ENCODE measurements at regions not wholly inside any gene's neighbourhood (a gene's known extent, or its start where the extent isn't known, plus 50 kb on each side); places are given as distances from the start of the nearest gene placed in this dataset.
"Not testable (repeated sequence)": the region's sequence is repeated elsewhere in the genome, so short reads cannot be mapped to it uniquely, and the experiment has no call there.

DNA sequence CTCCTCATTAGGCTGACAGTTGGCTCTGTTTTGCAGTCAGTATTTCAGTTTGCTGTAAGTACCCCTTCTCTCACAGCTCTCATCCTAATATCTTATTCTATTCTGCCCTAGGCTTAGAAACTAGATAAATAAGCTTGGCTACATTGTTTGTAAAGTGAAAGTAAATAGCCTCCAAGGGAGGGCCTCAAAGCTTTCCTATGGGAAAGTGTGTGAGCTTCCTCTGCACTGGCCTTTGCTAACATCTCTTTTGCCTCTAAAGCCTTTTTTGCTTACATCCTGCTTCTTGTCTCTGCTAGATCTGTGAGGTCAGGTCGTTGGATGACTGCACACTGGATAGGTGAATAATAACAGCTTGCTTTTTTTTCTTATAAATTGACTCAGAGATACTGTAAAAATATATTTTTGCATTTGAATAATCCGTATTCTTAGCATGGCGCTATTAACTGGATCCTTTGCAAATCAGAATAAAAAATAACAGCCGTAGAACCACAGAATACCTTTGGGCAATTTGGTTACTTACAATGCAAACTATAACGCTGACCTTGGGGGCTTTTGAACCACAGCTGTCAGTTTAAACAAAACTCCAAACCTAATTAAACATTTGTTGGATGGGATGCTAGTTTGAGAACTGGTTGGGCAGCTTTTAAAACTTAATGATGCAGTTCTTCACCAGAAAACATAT is 55.1 kb downstream of the TTC6 start:
- DNase-seq: no peak

DNA sequence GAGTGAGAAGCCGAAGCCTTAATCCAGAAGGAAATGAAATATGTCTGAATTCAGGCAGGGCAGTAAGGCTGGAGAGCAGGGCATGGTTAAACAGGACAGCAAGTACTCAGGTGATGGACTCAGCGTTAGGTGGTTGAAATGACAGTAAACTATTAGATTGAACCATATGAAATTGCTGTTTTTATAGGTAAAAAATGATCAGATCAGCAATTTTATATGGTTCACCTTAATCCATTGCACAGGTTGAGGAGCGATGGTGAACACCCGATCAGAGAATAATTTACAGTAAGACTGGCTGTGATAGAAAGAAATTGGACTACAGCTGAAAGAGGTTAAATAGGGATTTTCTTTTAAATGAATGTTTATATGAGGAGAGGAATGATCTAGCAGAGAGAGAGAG is 56.6 kb downstream of the TTC6 start:
- DNase-seq: no peak

DNA sequence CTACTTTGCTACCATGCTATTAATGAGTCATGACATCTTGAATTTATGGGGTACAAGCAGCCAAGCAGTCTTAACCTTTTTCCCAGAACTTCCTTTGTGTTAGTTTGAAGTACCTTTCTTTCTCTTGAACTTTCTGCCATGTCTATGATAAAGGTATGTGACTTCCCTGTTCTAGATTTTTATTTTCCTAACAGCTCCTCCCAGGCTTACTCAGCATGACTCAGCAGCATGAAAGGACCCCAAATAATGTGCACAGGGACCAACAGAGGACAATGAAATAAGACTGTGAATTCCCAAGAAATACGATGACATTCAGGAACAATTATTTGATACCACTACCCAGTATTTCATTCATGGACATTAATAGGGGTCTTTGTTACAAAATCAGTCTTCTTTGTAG is 60.0 kb downstream of the TTC6 start:
- no peak for DNase-seq

DNA sequence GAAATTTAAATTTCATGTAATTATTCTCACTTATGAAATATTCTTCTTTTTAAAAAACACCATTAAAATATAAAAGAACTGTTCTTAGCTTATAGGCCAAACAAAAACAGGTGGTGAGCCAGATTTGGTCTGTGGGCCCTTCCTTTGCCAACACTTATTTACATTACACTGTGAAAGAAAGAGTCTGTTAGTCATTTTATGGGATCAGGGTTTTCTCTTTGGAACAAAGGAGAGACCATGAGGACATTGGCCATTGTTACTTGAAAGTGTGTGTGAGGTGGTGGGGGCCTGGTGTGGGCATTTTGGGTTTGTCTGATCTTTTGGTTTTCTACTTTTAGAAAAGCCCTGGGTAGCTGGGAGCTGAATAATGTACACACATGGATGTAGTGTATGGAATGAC is 62.7 kb downstream of the TTC6 start:
- DNase-seq: no peak

DNA sequence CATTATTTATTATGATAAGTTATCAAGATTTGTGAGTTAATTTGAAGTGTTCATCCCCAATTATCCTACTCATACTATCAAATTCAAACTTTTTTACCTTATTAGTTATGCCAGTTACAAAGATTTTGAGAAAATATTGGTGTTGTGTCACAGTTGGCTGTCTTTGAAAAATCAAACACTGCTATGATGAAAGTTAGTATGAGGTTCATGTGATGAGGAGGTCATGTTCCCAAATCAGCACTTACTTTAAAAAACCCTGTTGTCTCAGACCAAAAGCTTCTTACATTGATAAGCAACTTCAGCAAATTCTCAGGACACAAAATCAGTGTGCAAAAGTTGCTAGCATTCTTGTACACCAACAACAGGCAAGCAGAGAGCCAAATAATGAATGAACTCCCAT is 68.1 kb downstream of the TTC6 start:
- DNase-seq: no peak

DNA sequence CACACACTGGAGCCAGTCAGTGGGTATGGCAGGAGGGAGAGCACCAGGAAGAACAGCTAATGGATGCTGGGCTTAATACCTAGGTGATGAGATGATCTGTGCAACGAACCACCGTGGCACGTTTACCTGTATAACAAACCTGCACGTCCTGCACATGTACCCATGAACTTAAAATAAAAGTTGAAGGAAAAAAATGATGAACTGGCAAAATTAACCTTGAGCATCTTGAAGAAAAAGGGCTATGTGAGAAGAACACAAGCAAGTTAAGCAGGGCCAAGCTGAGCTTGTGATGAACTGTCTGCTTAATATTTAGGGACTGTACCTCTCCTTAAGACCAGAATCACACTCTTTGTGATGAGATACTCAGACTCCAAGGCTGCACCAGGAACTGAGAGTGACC is 70.0 kb downstream of the TTC6 start:
- DNase-seq: no peak

DNA sequence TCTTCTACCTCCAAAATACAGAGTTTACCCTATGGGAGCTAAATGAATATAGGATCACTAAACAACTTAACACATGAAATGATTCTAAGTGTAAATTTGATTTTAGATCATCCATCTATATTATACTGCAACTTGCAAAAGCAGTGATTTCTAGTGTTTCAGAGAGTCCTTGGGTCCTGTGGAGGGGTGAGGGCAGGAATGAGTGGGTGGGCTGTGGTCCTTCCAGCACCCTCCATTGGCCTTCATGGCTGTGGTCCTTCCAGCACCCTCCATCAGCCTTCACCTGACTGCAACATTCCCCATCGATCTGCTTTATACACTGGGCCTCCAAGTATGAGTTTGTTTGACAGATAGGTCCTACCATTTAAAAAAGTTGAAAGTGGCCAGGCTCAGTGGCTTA is 70.5 kb downstream of the TTC6 start:
- no peak for DNase-seq

DNA sequence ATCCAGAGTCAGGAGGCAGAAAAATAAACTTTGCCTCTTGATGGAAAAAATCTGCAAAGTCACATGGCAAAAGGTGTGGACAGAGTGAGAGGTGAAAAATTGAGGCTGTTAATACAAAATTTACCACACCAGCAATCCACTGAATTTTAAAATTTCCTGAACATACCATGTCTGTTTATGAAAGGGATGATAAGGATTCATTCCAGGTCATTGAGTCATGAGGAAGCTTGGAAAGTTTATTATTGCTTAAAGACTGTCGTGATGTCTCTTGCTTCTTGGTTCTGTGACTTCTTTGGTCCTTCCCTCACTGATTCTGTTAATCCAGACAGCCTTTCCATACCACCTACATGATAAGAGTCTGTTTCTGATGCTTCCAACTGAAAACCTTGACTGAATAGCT is 73.2 kb downstream of the TTC6 start:
- no peak for DNase-seq

DNA sequence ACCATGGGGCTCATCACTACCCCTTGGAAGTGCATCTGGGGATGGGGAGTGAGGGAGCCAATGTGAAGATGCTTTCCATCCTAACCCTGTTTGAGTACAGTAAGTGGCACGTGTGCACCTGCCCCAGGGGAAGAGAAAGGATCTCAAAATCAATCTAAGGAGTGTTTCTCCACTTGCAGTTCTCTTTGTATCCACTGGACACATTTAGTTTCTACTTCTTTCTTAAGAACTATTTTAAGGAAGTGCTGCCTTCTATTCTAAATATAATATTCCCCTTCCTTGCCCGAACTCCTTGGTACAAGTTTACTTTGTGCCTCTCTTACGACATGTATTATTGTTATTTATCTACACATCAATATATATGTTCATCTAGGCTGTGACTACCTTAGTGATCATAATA is 73.8 kb downstream of the TTC6 start:
- DNase-seq: no peak

DNA sequence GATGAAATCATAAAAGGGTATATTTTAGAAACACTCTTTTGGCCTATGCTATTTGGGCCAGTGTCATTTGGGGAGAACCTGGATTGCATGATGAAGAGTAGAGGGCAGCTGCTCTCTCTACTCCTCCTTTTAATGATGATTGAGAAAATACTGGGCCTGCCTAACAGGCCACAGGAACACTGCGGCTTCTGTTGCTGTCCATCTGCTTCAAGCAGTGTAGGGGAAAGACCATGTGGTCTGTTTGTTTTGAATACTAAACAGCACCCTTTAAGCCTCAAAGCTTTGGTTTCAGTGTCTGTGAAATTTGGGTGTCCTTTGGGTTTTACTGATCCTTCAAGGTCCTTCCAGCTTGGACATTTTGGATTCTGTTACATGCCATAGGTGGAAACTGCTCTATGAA is 78.0 kb downstream of the TTC6 start:
- no peak for DNase-seq

DNA sequence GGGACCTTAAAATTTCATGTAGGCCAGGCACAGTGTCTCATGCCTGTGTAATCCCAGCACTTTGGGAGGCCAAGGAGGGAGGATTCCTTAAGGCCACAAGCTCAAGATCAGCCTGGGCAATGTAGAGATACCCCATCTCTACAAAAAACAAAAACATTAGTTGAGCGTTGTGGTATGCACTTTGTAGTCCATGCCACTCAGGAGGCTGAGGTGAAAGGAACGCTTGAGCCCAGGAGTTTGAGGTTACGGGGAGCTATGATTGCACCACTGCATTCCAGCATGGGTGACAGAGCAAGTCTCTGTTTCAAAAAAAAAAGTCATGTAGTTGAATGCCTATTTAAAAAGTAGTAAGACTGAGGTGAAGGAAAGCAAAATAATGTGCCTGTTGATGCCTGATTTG is 83.5 kb downstream of the TTC6 start:
- no peak for DNase-seq

DNA sequence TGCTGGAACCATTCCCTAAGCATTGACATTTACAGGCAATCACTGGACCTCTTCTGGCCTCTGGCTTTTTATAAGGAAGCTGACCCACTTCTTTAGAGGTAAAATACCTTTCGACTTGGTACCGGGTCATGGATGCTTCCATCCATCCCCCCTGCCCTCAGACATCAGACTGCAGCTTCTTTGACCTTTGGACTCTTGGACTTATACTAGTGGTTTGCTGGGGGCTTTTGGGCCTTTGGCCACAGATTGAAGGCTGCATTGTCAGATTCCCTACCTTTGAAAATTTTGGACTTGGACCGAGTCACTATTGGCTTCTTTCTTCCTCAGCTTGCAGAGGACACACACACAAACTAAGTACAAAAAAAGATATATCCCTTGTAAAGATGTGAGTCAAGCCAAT is 86.1 kb downstream of the TTC6 start:
- DNase-seq: no peak

DNA sequence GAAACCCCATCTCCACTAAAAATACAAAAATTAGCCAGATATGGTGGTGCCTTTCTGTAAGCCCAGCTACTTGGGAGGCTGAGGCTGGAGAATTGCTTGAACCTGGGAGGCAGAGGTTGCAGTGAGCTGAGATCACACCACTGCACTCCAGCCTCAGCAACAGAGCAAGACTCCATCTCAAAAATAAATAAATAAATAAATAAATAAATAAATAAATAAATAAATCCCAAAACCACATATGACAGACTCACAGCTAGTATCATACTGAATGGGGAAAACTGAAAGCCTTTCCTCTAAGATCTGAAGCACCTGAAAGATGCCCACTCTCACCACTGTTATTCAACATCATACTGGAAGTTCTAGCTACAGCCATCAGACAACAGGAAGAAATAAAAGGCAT is 97.3 kb downstream of the TTC6 start:
- DNase-seq: not testable (repeated sequence)

DNA sequence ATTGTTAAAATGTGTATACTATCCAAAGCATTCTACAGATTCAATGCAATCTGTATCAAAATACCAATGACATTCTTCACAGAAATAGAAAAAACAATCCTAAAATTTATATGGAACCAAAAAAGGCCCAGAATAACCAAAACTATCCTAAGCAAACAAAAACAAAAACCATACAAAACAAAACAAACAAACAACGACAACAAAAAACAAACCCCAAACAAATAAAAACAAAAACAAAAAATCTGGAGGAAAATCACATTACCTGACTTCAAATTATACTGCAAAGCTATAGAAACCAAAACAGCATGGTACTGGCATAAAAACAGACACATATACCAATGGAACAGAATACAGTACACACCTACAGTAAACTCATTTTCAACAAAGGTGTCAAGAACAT is 98.0 kb downstream of the TTC6 start:
- not testable (repeated sequence) for DNase-seq

DNA sequence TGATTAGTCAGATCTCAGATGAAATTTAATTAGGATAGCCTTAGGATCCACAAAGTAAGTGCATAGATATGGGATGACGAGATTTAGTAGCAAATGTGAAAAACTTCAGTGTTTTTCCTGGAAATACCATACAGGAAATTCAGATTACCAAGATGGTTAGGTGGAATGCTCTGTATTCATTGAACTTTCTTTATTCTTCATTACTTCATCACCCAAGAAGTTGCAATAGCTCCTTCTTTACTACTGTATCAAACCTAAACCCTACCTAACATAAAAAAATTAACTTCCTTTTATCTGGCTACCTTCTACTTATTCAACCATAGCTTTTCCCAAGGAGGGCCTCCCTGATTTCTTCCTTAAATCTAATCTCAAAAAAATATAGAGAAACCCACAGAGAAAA is 100.4 kb downstream of the TTC6 start:
- DNase-seq: no peak

DNA sequence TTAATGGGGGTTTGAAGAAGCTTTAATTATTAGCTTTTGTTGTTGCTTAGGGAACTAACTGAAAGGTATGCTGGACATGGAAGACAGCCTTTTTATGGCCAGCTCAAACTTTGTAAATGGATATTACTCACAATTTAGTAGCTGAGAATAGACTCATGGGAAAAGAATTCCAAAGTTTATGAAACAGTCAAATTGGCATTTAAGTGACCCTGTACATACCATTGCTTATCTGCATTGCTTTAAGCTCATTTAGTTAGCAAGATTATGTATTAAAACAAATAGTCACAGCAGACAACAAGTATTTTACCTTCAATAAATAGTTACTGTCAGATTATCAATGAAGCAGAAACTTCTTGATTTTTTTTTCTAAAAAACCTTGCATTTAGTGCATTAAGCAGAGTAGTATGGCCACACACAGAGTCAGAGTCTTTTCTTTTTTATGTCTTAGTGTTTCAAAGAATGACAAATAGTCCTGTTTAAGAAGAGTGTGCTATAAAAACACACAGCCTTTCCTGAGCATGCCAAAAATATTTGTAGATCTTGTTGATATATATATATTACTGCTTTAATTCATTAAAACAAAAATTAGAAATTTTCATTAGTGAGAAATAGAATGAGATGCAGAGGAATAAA is 102.2 kb downstream of the TTC6 start:
- DNase-seq: no peak

DNA sequence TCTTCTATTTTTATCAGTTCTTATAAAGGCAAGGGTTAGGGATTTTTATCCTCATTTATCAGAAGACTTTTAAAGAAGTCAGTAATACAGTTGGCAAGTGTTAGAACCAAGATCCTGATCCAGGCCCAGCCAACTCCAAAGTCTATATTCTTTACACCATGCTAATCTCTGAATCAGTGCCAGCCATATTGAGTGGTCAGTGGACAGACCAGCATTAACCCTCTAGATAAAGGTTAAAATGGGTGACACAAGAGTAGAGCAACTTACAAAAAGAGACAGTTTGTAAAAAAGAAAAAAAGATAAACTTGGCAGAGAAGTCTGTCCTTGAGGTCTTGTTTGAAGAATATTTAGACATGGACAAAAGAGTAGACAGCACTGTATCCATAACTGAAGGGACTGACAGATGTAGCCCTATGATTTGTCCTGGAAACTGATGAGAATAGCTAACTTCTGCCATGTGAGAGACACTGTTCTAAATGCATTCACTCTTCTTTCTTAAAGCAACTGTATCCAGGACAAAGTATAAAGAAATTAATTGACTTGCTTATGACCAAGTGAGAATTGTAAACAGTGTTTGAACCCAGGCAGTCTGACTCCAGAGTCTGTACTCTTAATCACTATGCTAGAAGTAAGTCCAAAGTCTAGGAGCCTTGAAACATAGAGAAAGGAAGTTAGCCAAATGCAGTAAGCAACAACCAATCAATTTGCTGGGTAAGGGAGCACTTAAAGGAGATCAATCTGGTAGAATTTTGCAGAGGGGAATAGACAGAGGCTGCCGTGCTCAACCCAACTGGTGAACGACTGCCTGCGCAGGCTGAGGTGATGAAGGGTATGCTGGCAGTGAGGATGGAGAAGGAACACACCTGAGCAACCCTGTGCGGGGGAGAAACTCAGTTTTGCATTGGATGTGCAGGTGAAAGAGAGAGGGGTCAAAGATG is 103.7 kb downstream of the TTC6 start:
- DNase-seq: no peak

DNA sequence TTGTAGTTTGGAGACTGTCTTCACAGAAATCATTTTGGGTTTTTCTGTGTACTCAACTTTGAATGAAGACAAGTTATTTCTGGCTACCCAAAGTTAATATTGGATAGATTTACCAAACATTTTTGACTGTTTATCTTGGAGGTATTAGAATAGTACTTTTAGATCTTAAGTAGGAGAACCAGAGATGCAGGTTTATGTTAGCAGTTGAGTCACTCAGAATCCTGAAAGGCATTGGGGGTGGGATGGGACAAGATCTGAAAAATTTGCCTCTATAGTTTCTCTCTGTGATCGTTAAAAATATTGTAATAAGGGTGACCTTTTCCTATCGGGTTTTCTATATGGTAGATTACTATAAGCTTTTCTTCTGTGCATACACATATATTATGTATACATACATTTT is 112.3 kb downstream of the TTC6 start:
- no peak for DNase-seq

DNA sequence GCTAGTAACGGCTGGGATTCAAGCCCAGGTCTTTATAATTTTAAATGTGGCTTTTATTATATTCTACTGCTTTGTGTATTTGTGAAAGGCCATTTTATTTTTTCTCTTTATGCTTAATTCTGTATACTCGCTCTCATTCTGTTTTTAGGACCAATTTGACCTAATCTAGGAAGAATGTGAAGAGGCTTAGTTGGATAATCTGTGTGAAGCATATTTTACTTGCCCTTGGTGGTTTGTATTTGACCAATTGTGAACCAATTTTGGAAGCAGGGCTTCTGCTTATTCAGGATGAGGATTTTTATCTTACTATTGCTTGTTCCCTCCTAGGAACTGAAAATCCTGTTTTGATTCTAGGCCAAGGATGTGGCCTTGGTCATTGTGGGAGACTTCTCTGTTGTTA is 113.1 kb downstream of the TTC6 start:
- DNase-seq: no peak

DNA sequence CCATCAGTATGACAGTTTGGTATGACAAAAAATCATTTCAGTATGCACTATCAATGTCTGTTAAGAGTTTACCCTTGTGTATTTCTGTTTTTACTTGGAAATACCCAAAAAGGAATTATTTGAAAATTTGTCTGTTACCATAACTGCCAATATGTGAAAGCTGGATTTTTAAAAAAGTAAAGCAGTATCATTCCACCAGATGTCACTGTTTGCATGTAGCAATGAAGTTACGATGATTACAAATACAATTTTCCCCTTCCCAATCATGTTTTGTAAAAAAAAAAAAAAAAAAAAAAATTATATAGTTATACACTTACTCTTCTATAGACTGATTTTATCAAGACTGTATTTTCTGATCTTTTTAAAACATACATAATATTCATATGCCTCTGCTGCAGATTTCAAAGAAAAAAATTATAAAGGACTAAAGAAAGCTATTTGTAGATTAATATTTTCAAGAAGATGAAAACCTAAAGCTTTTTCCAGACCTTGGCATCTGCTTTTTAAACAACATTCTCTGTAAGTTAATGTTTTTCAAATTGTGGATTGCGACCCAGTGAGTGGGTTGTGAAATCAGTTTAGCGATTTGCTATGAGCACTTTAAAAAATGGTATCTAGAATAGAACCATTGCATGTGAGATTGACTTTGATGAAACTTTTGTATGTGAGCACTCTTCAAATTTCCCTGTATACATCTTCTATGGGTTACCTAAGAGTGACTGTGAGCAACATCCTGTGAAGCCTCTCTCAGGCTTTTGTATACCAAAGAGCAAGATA is 114.2 kb downstream of the TTC6 start:
- DNase-seq: no peak

DNA sequence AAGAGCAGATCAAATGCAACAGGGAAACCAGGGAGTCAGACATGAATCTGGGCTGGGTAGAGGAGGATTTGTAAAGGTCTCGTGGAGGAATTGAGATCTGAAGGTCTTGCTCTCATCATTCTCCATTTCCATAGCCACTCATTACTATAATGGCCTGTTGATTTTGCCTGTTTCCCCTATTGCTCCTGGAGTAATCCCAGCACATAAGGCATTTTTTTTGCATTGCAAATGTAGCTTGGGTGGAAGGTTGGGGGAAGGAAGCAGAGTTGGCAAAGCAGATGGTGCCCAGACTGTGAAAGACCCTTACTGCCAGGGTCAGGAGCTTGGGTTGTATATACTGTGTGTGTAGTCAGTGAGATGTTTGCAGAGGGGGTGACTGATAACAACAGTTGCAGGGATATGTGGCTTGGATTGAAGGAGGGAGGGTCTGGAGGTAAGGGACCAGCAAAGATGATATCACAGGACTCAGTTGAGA is 116.0 kb downstream of the TTC6 start:
- DNase-seq: no peak

DNA sequence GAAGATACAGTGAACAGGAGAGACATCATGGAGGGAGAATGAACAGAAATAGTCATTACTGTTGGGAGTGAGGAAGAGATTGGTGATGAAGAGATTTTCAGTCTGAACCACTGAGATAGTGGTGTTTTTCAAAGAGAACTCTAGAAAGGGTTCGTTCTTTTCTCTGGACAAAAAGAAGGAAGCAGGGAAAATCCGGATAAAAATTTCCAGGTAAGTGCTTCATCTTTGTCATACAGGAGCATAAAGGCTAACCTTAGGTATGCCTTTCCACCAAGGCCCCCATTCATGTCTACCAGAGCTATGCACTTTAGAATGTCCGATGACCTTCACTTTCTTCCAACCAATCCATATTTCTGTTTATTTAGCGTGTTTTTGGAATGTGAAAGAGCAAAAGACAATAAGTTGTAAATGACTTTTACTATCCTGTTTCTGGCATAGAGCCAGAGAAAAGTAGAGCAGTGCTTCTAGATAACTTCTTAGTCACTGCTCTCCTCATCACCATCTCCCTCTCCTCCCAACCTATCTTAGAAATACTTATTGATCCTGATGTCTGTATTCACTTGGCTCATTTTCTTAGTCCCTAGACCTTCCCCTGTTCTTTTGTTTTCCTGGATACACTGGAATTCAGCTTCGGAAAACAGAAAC is 116.5 kb downstream of the TTC6 start:
- no peak for DNase-seq

DNA sequence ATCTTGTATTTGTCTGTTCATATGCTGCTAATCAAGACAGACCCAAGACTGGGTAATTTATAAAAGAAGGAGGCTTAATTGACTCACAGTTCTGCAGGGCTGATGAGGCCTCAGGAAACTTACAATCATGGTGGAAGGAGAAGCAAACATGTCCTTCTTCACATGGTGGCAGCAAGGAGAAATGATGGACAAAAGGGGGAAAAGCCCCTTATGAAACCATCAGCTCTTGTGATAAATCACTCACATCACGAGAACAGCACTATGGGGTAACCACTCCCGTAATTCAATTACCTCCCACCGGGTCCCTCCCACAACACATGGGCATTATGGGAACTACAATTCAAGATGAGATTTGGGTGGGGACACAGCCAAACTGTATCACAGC is 117.0 kb downstream of the TTC6 start:
- not testable (repeated sequence) for DNase-seq
